Astrocyte (in vitro differentiated cells and primary cell): ENCODE measurements at regions not wholly inside any gene's neighbourhood (a gene's known extent, or its start where the extent isn't known, plus 50 kb on each side); places are given as distances from the start of the nearest gene placed in this dataset.
"Not testable (repeated sequence)": the region's sequence is repeated elsewhere in the genome, so short reads cannot be mapped to it uniquely, and the experiment has no call there.

Source experiments
- DNase-seq: peaks from one replicate; pipeline ENCODE4 v3.0.0-alpha.2; 2010; ENCODE audit warnings: low read depth
- FAIRE-seq: peaks from 2 replicates; lab custom pipeline; 2011; peaks lifted over from hg19 to GRCh38; lab: Jason Lieb, UNC
- H2AFZ ChIP-seq: 2 replicates; pipeline ENCODE4 v1.6.0; 2012; ENCODE audit warnings: low read depth, low read length, inconsistent platforms
- H3K27ac ChIP-seq: 2 replicates; pipeline ENCODE4 v1.5.1; 2011; ENCODE audit warnings: low read depth, low read length, inconsistent platforms
- H3K27me3 ChIP-seq: 2 replicates; pipeline ENCODE4 v1.6.0; 2011; ENCODE audit warnings: low read length, inconsistent platforms; ENCODE audit not compliant: insufficient read depth
- H3K36me3 ChIP-seq: 2 replicates; pipeline ENCODE4 v1.5.1; 2011; ENCODE audit warnings: low read length, inconsistent platforms; ENCODE audit not compliant: insufficient read depth
- H3K4me1 ChIP-seq: 2 replicates; pipeline ENCODE4 v1.5.1; 2011; ENCODE audit warnings: low read length, inconsistent platforms; ENCODE audit not compliant: insufficient read depth
- H3K4me2 ChIP-seq: 2 replicates; pipeline ENCODE4 v1.6.0; 2012; ENCODE audit warnings: low read length, inconsistent platforms
- H3K4me3 ChIP-seq: 2 replicates; pipeline ENCODE4 v1.5.1; 2011; ENCODE audit warnings: low read depth, mild to moderate bottlenecking, low read length, inconsistent platforms; ENCODE audit not compliant: insufficient read depth
- H3K79me2 ChIP-seq: 2 replicates; pipeline ENCODE4 v1.6.0; 2012; ENCODE audit warnings: mild to moderate bottlenecking, low read length, inconsistent platforms; ENCODE audit not compliant: insufficient read depth
- H3K9ac ChIP-seq: 2 replicates; pipeline ENCODE4 v1.6.0; 2012; ENCODE audit warnings: mild to moderate bottlenecking, low read length, inconsistent platforms
- H3K9me3 ChIP-seq: 2 replicates; pipeline ENCODE4 v1.5.1; 2012; ENCODE audit warnings: low read depth, mild to moderate bottlenecking, low read length, inconsistent platforms; ENCODE audit not compliant: insufficient read depth
- H4K20me1 ChIP-seq: 2 replicates; pipeline ENCODE4 v1.6.0; 2012; ENCODE audit warnings: low read length, inconsistent platforms; ENCODE audit not compliant: insufficient read depth
- H3K27ac Mint-ChIP-seq: one replicate; pipeline ENCODE4 v1.8.0; 2021; ENCODE audit warnings: mild to moderate bottlenecking, mixed read lengths; ENCODE audit not compliant: unreplicated experiment
- H3K27me3 Mint-ChIP-seq: one replicate; pipeline ENCODE4 v1.8.0; 2021; ENCODE audit warnings: low read depth, mixed read lengths; ENCODE audit not compliant: unreplicated experiment
- H3K36me3 Mint-ChIP-seq: one replicate; pipeline ENCODE4 v1.8.0; 2021; ENCODE audit warnings: low read depth, mixed read lengths; ENCODE audit not compliant: unreplicated experiment
- H3K4me1 Mint-ChIP-seq: one replicate; pipeline ENCODE4 v1.8.0; 2021; ENCODE audit warnings: low read depth, mixed read lengths; ENCODE audit not compliant: unreplicated experiment
- H3K4me3 Mint-ChIP-seq: one replicate; pipeline ENCODE4 v1.8.0; 2021; ENCODE audit warnings: mild to moderate bottlenecking, moderate library complexity, mixed read lengths; ENCODE audit not compliant: unreplicated experiment
- H3K9me3 Mint-ChIP-seq: one replicate; pipeline ENCODE4 v1.8.0; 2021; ENCODE audit warnings: mild to moderate bottlenecking, mixed read lengths; ENCODE audit not compliant: unreplicated experiment
- EZH2 ChIP-seq: IDR thresholded peaks from 2 replicates; pipeline ENCODE4 v1.6.1; 2012; ENCODE audit warnings: mild to moderate bottlenecking, low read length, inconsistent platforms; ENCODE audit not compliant: insufficient read depth
- TF ChIP-seq, protein P1 (sequence below): IDR thresholded peaks from 2 replicates; pipeline ENCODE4 v1.5.1; 2011; ENCODE audit warnings: low read depth, mild to moderate bottlenecking, inconsistent platforms, low read length, moderate library complexity; ENCODE audit not compliant: insufficient read depth

DNA sequence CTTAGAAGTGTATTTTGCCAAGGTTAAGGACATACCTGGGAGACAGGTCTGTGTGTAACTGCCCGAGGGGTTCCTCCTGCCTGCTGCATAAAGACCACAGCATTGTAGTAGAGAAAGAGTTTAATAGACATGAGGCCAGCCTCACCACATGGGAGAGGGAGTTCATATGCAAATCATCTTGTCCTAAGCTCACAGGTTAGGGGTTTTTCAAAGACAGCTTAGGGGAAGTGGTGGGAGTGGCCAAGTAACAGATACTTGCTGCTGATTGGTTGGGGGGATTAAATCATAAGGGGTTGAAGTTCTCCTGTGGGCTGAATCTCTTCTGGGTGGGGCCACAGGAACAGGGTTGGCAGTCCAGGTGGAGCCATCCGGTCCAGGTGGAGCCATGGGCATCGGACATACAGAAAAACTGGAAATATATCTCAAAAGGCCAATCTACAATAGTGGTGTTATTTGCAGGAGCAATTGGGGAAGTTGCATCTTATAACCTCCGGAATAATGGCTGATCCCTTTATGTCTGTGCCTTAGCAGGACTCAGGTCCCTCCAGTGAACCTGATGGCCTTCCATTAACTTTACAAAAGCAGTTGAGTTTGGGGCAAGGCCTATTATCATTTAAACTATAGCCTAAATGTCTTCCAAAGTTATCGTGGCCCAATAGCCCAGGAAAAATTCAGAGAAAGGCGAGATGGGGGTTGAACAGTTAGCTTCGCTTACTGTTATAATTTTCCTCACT lies 86.0 kb upstream of the MFGE8 start:
- no peaks in the 10 kb centered on the region for H3K79me2 ChIP-seq
- no peak for DNase-seq
- H3K36me3 ChIP-seq, result no peaks in the 10 kb centered on the region
- no peak overlapping the region for H3K27ac ChIP-seq
- H3K4me3 ChIP-seq, result no peak overlapping the region
- no peak overlapping the region for H3K4me2 ChIP-seq
- no peaks in the 10 kb centered on the region for H3K9me3 ChIP-seq
- no peak for TF ChIP-seq EZH2
- TF ChIP-seq, protein P1, sequence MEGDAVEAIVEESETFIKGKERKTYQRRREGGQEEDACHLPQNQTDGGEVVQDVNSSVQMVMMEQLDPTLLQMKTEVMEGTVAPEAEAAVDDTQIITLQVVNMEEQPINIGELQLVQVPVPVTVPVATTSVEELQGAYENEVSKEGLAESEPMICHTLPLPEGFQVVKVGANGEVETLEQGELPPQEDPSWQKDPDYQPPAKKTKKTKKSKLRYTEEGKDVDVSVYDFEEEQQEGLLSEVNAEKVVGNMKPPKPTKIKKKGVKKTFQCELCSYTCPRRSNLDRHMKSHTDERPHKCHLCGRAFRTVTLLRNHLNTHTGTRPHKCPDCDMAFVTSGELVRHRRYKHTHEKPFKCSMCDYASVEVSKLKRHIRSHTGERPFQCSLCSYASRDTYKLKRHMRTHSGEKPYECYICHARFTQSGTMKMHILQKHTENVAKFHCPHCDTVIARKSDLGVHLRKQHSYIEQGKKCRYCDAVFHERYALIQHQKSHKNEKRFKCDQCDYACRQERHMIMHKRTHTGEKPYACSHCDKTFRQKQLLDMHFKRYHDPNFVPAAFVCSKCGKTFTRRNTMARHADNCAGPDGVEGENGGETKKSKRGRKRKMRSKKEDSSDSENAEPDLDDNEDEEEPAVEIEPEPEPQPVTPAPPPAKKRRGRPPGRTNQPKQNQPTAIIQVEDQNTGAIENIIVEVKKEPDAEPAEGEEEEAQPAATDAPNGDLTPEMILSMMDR, result no peak
- H3K9ac ChIP-seq, result no peak overlapping the region
- H2AFZ ChIP-seq, result no peak overlapping the region
- Mint-ChIP-seq H3K27me3 (peaks cover 5% of the 10 kb centered on the region), H3K27ac (no peak overlapping the region), H3K36me3 (no peaks in the 10 kb centered on the region), H3K4me1 (peaks cover 19% of the 10 kb centered on the region), H3K9me3 (no peaks in the 10 kb centered on the region), H3K4me3 (no peak overlapping the region)
- no peaks in the 10 kb centered on the region for H4K20me1 ChIP-seq
- FAIRE-seq, result no peak
- H3K4me1 ChIP-seq, result peaks cover 12% of the 10 kb centered on the region
- H3K27me3 ChIP-seq, result no peaks in the 10 kb centered on the region

DNA sequence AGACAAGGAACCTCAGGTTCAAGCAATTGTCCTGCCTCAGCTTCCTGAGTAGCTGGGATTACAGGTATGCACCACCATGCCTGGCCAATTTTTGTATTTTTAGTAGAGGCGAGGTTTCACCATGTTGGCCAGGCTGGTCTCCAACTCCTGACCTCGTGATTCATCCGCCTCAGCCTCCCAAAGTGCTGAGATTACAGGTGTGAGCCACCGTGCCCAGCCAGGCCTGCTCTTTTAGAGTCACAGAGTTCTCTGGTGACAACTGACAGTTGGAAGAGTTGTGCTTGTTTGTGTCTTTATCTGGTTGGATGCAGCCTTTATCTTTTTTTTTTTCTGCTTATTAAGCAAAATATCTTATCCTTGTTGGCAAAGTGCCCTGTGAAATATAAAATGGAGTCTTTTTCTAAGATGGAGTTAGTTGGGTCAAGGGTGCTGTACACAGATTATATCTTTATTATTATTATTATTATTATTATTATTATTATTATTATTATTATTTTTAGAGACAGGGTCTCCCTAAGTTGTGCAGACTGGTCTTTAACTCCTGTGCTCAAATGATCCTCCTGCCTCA lies 86.5 kb upstream of the ABHD2 start:
- not testable (repeated sequence) for H3K4me3 ChIP-seq, H3K27ac Mint-ChIP-seq, FAIRE-seq, H3K79me2 ChIP-seq, H3K27me3 ChIP-seq, H4K20me1 ChIP-seq, H3K36me3 ChIP-seq, H3K27ac ChIP-seq, H3K9ac ChIP-seq, H3K36me3 Mint-ChIP-seq, H3K9me3 Mint-ChIP-seq, DNase-seq, H3K9me3 ChIP-seq, H2AFZ ChIP-seq
- Mint-ChIP-seq H3K4me1 (peaks cover 19% of the 10 kb centered on the region), H3K4me3 (peak overlapping the region; percentile 16), H3K27me3 (peaks cover 13% of the 10 kb centered on the region)
- H3K4me2 ChIP-seq, result peak overlapping the region; percentile 51
- peaks cover 12% of the 10 kb centered on the region for H3K4me1 ChIP-seq

DNA sequence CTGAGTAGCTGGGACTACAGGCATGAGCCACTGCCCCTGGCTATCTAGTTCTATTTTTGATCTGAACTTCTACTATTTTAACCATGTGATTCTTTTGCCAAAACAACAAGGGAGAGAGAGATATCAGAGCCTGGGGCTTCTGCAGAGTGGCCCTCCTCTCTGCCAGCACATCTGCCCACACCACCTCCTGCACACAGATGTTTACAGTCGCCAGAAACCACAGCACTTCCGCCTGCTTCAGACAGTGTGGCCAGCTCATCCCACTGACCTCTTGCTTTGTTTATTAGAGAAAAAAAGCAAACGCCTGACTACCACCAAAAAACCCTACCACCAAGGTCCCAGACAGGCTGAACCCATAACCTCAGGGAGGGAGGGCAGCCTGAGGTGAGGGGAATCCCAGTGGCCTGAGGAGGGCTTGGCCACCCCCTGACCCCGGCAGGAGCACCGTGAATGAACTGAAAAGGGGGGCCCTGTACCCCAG lies 85.9 kb upstream of the ABHD2 start:
- DNase-seq, result peak; percentile 64
- Histone ChIP-seq H3K36me3 (no peaks in the 10 kb centered on the region), H3K9ac (peak overlapping the region; percentile 27), H3K4me2 (peak overlapping the region; percentile 51), H4K20me1 (no peaks in the 10 kb centered on the region), H3K9me3 (no peaks in the 10 kb centered on the region), H3K79me2 (no peaks in the 10 kb centered on the region), H2AFZ (no peak overlapping the region), H3K27me3 (no peaks in the 10 kb centered on the region), H3K4me3 (no peak overlapping the region), H3K27ac (no peak overlapping the region), H3K4me1 (peaks cover 12% of the 10 kb centered on the region)
- FAIRE-seq, result no peak
- Mint-ChIP-seq H3K9me3 (no peaks in the 10 kb centered on the region), H3K4me3 (no peak overlapping the region), H3K36me3 (no peaks in the 10 kb centered on the region), H3K27me3 (peaks cover 13% of the 10 kb centered on the region), H3K27ac (no peak overlapping the region), H3K4me1 (peaks cover 19% of the 10 kb centered on the region)
- no peak for TF ChIP-seq EZH2
- TF ChIP-seq, protein P1, result no peak
